HG03571 (cell line): ENCODE measurements at regions not wholly inside any gene's neighbourhood (a gene's known extent, or its start where the extent isn't known, plus 50 kb on each side); places are given as distances from the start of the nearest gene placed in this dataset.
A peak's percentile ranks its signal among the peaks of the same experiment; 100 is the strongest.

ENCODE experiments used
- ATAC-seq: cut with Tn5 transposase; IDR thresholded peaks from one replicate; pipeline ENCODE4 v1.9.1; 2021; ENCODE audit not compliant: unreplicated experiment

GRCh38 chr18:56545464-56545863 lies 92.9 kb downstream of the TXNL1 start:
- ATAC-seq = no peak

- no peak for ATAC-seq
Observed at GRCh38 chr18:56542476-56542875, 95.9 kb downstream of the TXNL1 start.

GRCh38 chr18:56541793-56542192 lies 96.6 kb downstream of the TXNL1 start:
- ATAC-seq = no peak

GRCh38 chr18:56541340-56541739 lies 97.1 kb downstream of the TXNL1 start:
- no peak for ATAC-seq

GRCh38 chr18:56538746-56539145 lies 99.6 kb downstream of the TXNL1 start:
- ATAC-seq = no peak

- ATAC-seq = peak; percentile 94
Observed at GRCh38 chr18:56532176-56532840, 106.1 kb downstream of the TXNL1 start.

- ATAC-seq = no peak
Observed at GRCh38 chr18:56522816-56523215, 115.6 kb downstream of the TXNL1 start.

GRCh38 chr18:56521263-56521662 lies 117.1 kb downstream of the TXNL1 start:
- ATAC-seq = no peak

GRCh38 chr18:56517761-56518160 lies 120.6 kb downstream of the TXNL1 start:
- no peak for ATAC-seq

- ATAC-seq = no peak
Observed at GRCh38 chr18:56517196-56517595, 121.2 kb downstream of the TXNL1 start.

- no peak for ATAC-seq
Observed at GRCh38 chr18:56516789-56517188, 121.6 kb downstream of the TXNL1 start.

- ATAC-seq = no peak
Observed at GRCh38 chr18:56515522-56515921, 122.9 kb downstream of the TXNL1 start.

- ATAC-seq = no peak
Observed at GRCh38 chr18:56511996-56512395, 126.4 kb downstream of the TXNL1 start.

GRCh38 chr18:56510108-56510507 lies 128.3 kb downstream of the TXNL1 start:
- no peak for ATAC-seq

- no peak for ATAC-seq
Observed at GRCh38 chr18:56509656-56510055, 128.7 kb downstream of the TXNL1 start.

- ATAC-seq = no peak
Observed at GRCh38 chr18:56508370-56509036, 129.9 kb downstream of the TXNL1 start.

- no peak for ATAC-seq
Observed at GRCh38 chr18:56505971-56506370, 132.4 kb downstream of the TXNL1 start.

- no peak for ATAC-seq
Observed at GRCh38 chr18:56505293-56505692, 133.1 kb downstream of the TXNL1 start.

- no peak for ATAC-seq
Observed at GRCh38 chr18:56501896-56502295, 136.5 kb downstream of the TXNL1 start.

GRCh38 chr18:56495884-56496283 lies 142.5 kb downstream of the TXNL1 start:
- ATAC-seq = no peak

- no peak for ATAC-seq
Observed at GRCh38 chr18:56493531-56493930, 144.9 kb downstream of the TXNL1 start.

GRCh38 chr18:56492136-56492535 lies 146.3 kb downstream of the TXNL1 start:
- no peak for ATAC-seq

GRCh38 chr18:56490942-56491341 lies 147.4 kb downstream of the TXNL1 start:
- ATAC-seq = no peak
